Adrenal gland (tissue), 9 donors: ENCODE measurements at regions not wholly inside any gene's neighbourhood (a gene's known extent, or its start where the extent isn't known, plus 50 kb on each side); places are given as distances from the start of the nearest gene placed in this dataset.

Source experiments
- DNase-seq, 7 donors: peaks; one replicate each; pipeline ENCODE4 v3.0.0-alpha.2; 2019 to 2020
- H3K27ac ChIP-seq, 5 donors: fragments of 200-600 bp; sonication (generic) in 4 of 5; 1 replicate in 3 of 5; 2 replicates in 2 of 5; pipeline versions ENCODE4 v1.5.1 to v1.8.0; 2016 to 2020; ENCODE audit warnings: mild to moderate bottlenecking in 1 of 5
- H3K27me3 ChIP-seq: fragments of 200-600 bp; 2 replicates; pipeline ENCODE4 v1.8.0; 2021
- H3K36me3 ChIP-seq, 2 donors: fragments of 200-600 bp; replicated peaks in 1 of 2; 1 replicate in 1 of 2; 2 replicates in 1 of 2; pipeline versions ENCODE4 v1.5.1 to v1.8.0; 2018 to 2022
- H3K4me1 ChIP-seq, 2 donors: fragments of 200-600 bp; replicated peaks in 1 of 2; 1 replicate in 1 of 2; 2 replicates in 1 of 2; pipeline versions ENCODE4 v1.5.1 to v1.8.0; 2018 to 2021
- H3K4me3 ChIP-seq, 4 donors: fragments of 200-600 bp; sonication (generic) in 3 of 4; one replicate each; pipeline ENCODE4 v1.5.1; 2016 to 2018
- H3K9me3 ChIP-seq, 3 donors: fragments of 200-600 bp; sonication (generic) in 1 of 3; replicated peaks in 1 of 3; 1 replicate in 2 of 3; 2 replicates in 1 of 3; pipeline versions ENCODE4 v1.5.1 to v1.8.0; 2016 to 2021
- CTCF ChIP-seq, 6 experiments: fragments of 450-650 bp in 4 of 6; fragments of 200-600 bp in 2 of 6; sonication (generic) in 1 of 6; IDR thresholded peaks; 1 replicate in 5 of 6; 2 replicates in 1 of 6; pipeline versions ENCODE4 v1.5.1 to v1.8.0; 2016 to 2021; ENCODE audit warnings: antibody characterized with exemption in 6 of 6, mild to moderate bottlenecking in 2 of 6, moderate library complexity in 1 of 6
- POLR2A ChIP-seq, 2 donors: fragments of 450-650 bp; IDR thresholded peaks; one replicate each; pipeline ENCODE4 v1.6.1; 2017; ENCODE audit warnings: antibody characterized with exemption in 2 of 2, mild to moderate bottlenecking in 2 of 2, moderate library complexity in 1 of 2
- WGBS, 4 donors: extraction: QIAGEN DNeasy Blood & Tissue Kit in 2 of 4; methylation state at CpG; one replicate each; pipeline versions ENCODE4 v1.1.5 to v1.1.7; 2013 to 2017; 5-methylcytosine and 5-hydroxymethylcytosine counted together
- intact Hi-C, 2 donors: fragments of 100-400 bp; cut with DNase I; formaldehyde crosslinking; loops; one replicate each; pipeline versions ENCODE4 v1.14.1 to v1.15.0; 2022 to 2023
- donor health status: healthy with polysubstance abuse.
- donor health status: Bipolar disorder and iron deficiency.
- donor health status: DM: yes; HTN: yes; CAD: no.
- donor health status: DM: no; HTN: no; CAD: no.
- donor health status: DM: no; HTN: no; CAD: no.

- Histone ChIP-seq H3K4me1 (peaks cover 3 to 7% of the 10 kb centered on the region in 2 donors), H3K9me3 (no peaks in the 10 kb centered on the region), H3K36me3 (no peaks in the 10 kb centered on the region), H3K27ac (no peak overlapping the region), H3K27me3 (no peaks in the 10 kb centered on the region), H3K4me3 (no peak overlapping the region)
- intact Hi-C loops = no loop called here
- 64 to 75% (median 69%) methylated on average over 9 to 14 of the region's 14 CpGs for WGBS, 4 donors
- DNase-seq = no peak
- no peak for TF ChIP-seq CTCF (IDR thresholded peaks at IDR 0.05)
- TF ChIP-seq POLR2A (IDR thresholded peaks at IDR 0.05) = no peak
Observed at GRCh38 chr10:131689016-131689415, 211.8 kb upstream of the PPP2R2D start.

GRCh38 chr10:131689486-131689885 lies 211.3 kb upstream of the PPP2R2D start:
- 79 to 90% (median 89%) methylated on average over 19 to 20 of the region's 20 CpGs for WGBS, 4 donors

GRCh38 chr10:131689954-131690757 lies 210.7 kb upstream of the PPP2R2D start:
- no peaks in the 10 kb centered on the region for H3K9me3 ChIP-seq
- WGBS, 4 donors = 81 to 85% (median 83%) methylated on average over 14 to 15 of the region's 15 CpGs
- H3K27me3 ChIP-seq = no peaks in the 10 kb centered on the region
- H3K36me3 ChIP-seq = no peaks in the 10 kb centered on the region
- TF ChIP-seq POLR2A (IDR thresholded peaks at IDR 0.05) (no peak), CTCF (IDR thresholded peaks at IDR 0.05) (no peak)
- intact Hi-C loops = no loop called here
- H3K4me1 ChIP-seq = peaks cover 1 to 6% of the 10 kb centered on the region in 2 donors
- no peak for DNase-seq
- H3K4me3 ChIP-seq = no peak overlapping the region
- no peak overlapping the region for H3K27ac ChIP-seq

More at GRCh38 chr10:131689486-131689885, 211.3 kb upstream of the PPP2R2D start:
- no peaks in the 10 kb centered on the region for H3K9me3 ChIP-seq
- no peak for DNase-seq
- H3K27ac ChIP-seq = no peak overlapping the region
- H3K36me3 ChIP-seq = no peaks in the 10 kb centered on the region
- H3K27me3 ChIP-seq = no peaks in the 10 kb centered on the region
- intact Hi-C loops = no loop called here
- no peak overlapping the region for H3K4me3 ChIP-seq
- TF ChIP-seq POLR2A (IDR thresholded peaks at IDR 0.05) (no peak), CTCF (IDR thresholded peaks at IDR 0.05) (no peak)
- H3K4me1 ChIP-seq = peaks cover 3 to 7% of the 10 kb centered on the region in 2 donors

GRCh38 chr10:131690805-131691239 lies 210.0 kb upstream of the PPP2R2D start:
- no peaks in the 10 kb centered on the region for H3K27me3 ChIP-seq
- no peak overlapping the region for H3K27ac ChIP-seq
- H3K36me3 ChIP-seq = no peaks in the 10 kb centered on the region
- no peaks in the 10 kb centered on the region for H3K4me1 ChIP-seq
- intact Hi-C loops = no loop called here
- 83 to 91% (median 88%) methylated on average over 10 to 14 of the region's 14 CpGs for WGBS, 4 donors
- H3K9me3 ChIP-seq = no peaks in the 10 kb centered on the region
- no peak overlapping the region for H3K4me3 ChIP-seq
- no peak for DNase-seq
- no peak for TF ChIP-seq CTCF (IDR thresholded peaks at IDR 0.05)
- TF ChIP-seq POLR2A (IDR thresholded peaks at IDR 0.05) = no peak
